Activated CD4-positive, alpha-beta T cell treated with anti-CD3 and anti-CD28 coated beads for 36 hours (primary cell): ENCODE measurements at regions not wholly inside any gene's neighbourhood (a gene's known extent, or its start where the extent isn't known, plus 50 kb on each side); places are given as distances from the start of the nearest gene placed in this dataset.
"Not testable (repeated sequence)": the region's sequence is repeated elsewhere in the genome, so short reads cannot be mapped to it uniquely, and the experiment has no call there.

Source experiments
- ATAC-seq: fragments of 200-7000 bp; cut with Tn5 transposase; one replicate; pipeline ENCODE4 v1.10.0; 2021; ENCODE audit warnings: mild to moderate bottlenecking, moderate library complexity
- CTCF ChIA-PET: fragments of 350-600 bp; sonication (Branson Sonifier 250); formaldehyde crosslinking; loops from one replicate; lab custom pipeline; 2021; ENCODE audit warnings: antibody characterized with exemption; lab: Charles Lee
- POLR2A ChIA-PET: fragments of 350-600 bp; sonication (Branson Sonifier 250); formaldehyde crosslinking; loops from one replicate; lab custom pipeline; 2021; ENCODE audit warnings: antibody characterized with exemption, inconsistent platforms; lab: Charles Lee
- DNase-seq: peaks from one replicate; pipeline ENCODE4 v3.0.0-alpha.2; 2020
- H3K27ac Mint-ChIP-seq: one replicate; pipeline ENCODE4 v1.8.0; 2021; ENCODE audit warnings: mixed read lengths
- H3K27me3 Mint-ChIP-seq: one replicate; pipeline ENCODE4 v1.8.0; 2021; ENCODE audit warnings: mixed read lengths
- H3K36me3 Mint-ChIP-seq: one replicate; pipeline ENCODE4 v1.8.0; 2021; ENCODE audit warnings: low read depth, mixed read lengths
- H3K4me1 Mint-ChIP-seq: one replicate; pipeline ENCODE4 v1.8.0; 2021; ENCODE audit warnings: mixed read lengths
- H3K4me3 Mint-ChIP-seq: one replicate; pipeline ENCODE4 v1.8.0; 2021; ENCODE audit warnings: mild to moderate bottlenecking, moderate library complexity, mixed read lengths
- H3K9me3 Mint-ChIP-seq: one replicate; pipeline ENCODE4 v1.8.0; 2021; ENCODE audit warnings: low read depth, mixed read lengths
- intact Hi-C, 2 experiments: fragments of 100-400 bp; cut with DNase I in 1 of 2; cut with micrococcal nuclease in 1 of 2; formaldehyde crosslinking; loops; one replicate each; pipeline versions ENCODE4 v1.14.2 to v1.15.1; 2022 to 2024; cut with DNase I, micrococcal nuclease

DNA sequence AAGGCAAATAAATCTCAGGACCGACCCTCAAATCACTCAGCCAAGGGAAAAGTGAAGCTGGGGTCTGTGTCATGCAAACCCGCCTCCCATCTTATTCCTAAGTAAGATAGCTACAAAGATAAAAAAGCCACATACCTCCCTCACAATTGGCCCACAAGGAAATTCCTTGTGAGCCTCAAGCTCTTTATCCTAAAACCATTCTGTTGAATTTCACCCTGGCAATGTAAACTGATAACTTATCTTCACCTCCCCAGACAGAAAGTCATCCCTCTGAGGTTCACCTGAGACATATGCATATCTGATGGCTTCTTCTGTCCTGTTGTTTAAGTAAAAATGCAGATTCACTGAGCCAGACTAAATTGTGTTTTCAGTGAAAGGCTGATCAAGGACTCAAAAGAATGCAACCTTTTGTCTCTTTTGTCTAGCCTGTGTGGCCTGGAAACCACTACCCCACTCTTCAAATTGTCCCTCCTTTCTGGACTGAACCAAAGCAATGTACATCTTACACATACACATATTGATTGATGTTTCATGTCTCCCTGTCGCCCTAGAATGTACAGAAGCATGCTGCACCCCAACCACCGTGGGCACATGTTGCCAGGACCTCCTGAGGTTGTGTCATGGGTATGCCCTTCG is 91.3 kb downstream of the MFAP3L start:
- H3K27me3 Mint-ChIP-seq = no peaks in the 10 kb centered on the region
- no peak overlapping the region for H3K27ac Mint-ChIP-seq
- H3K4me3 Mint-ChIP-seq = no peak overlapping the region
- no peak for ATAC-seq
- no peaks in the 10 kb centered on the region for H3K4me1 Mint-ChIP-seq
- ChIA-PET CTCF (no interaction called here), POLR2A (no interaction called here)
- intact Hi-C loops = no loop called here
- no peaks in the 10 kb centered on the region for H3K9me3 Mint-ChIP-seq
- DNase-seq = no peak
- no peaks in the 10 kb centered on the region for H3K36me3 Mint-ChIP-seq

DNA sequence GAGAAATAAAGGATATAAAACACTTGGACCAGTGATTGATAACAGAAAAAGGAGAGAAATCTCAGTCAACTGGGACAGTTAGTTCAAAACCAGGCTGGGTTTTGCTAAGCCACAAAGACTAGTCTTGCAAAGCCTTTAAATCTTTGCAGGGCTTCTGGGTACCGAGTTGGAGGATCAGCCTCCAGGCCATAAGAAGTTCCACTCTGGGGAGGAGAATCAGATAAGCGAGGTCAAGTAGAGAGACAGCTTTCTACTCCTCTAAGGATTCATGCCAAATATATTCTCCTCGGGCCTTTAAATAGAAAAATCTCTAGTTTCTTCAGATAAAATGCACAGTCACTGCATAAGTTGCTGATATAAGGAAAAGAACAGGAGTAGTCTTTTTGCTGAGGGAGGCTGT is 92.7 kb downstream of the MFAP3L start:
- Mint-ChIP-seq H3K4me1 (no peaks in the 10 kb centered on the region), H3K9me3 (no peaks in the 10 kb centered on the region), H3K27me3 (peaks cover 3% of the 10 kb centered on the region), H3K36me3 (no peaks in the 10 kb centered on the region), H3K27ac (no peak overlapping the region), H3K4me3 (no peak overlapping the region)
- DNase-seq (no peak), ATAC-seq (no peak)
- intact Hi-C loops = no loop called here
- ChIA-PET POLR2A (no interaction called here), CTCF (interaction anchor here (1.0 kb wide), 1 partner anchor 45 kb away, joined by 3 read pairs; no protein-coding TSS in a partner anchor)

- H3K9me3 Mint-ChIP-seq = no peaks in the 10 kb centered on the region
- POLR2A ChIA-PET = no interaction called here
- DNase-seq (no peak), ATAC-seq (no peak)
- H3K27ac Mint-ChIP-seq = no peak overlapping the region
- peaks cover 5% of the 10 kb centered on the region for H3K27me3 Mint-ChIP-seq
- no peak overlapping the region for H3K4me3 Mint-ChIP-seq
- CTCF ChIA-PET = interaction anchor here (0.7 kb wide), 1 partner anchor 16 kb away, joined by 3 read pairs; no protein-coding TSS in a partner anchor
- H3K36me3 Mint-ChIP-seq = no peaks in the 10 kb centered on the region
- no peaks in the 10 kb centered on the region for H3K4me1 Mint-ChIP-seq
- intact Hi-C loops = no loop called here
These were observed 94.2 kb downstream of the MFAP3L start for GRCh38 chr4:169931964-169932363.

DNA sequence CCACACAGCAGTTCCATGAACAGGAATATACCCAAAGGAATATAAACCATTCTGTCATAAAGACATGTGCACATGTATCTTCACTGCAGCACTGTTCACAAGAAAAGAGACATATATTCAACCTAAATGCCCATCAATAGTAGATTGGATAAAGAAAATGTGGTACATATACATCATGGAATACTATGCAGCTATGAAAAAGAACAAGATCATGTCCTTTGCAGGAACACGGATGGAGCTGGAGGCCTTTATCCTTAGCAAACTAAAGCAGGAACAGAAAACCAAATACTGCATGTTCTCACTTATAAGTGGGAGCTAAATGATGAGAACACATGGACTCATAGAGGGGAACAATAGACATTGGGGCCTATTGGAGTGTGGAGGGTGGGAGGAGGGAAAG is 95.4 kb downstream of the MFAP3L start:
- H3K27ac Mint-ChIP-seq, H3K36me3 Mint-ChIP-seq, H3K4me3 Mint-ChIP-seq, H3K9me3 Mint-ChIP-seq, H3K27me3 Mint-ChIP-seq, POLR2A ChIA-PET, H3K4me1 Mint-ChIP-seq, intact Hi-C loops, ATAC-seq, DNase-seq: not testable (repeated sequence)
- CTCF ChIA-PET = interaction anchor here (0.7 kb wide), 1 partner anchor 1010 kb away, joined by 3 read pairs; no protein-coding TSS in a partner anchor

- ChIA-PET CTCF (no interaction called here), POLR2A (no interaction called here)
- H3K4me3 Mint-ChIP-seq = no peak overlapping the region
- ATAC-seq (no peak), DNase-seq (no peak)
- no peaks in the 10 kb centered on the region for H3K36me3 Mint-ChIP-seq
- intact Hi-C loops = no loop called here
- no peak overlapping the region for H3K27ac Mint-ChIP-seq
- no peaks in the 10 kb centered on the region for H3K4me1 Mint-ChIP-seq
- no peaks in the 10 kb centered on the region for H3K9me3 Mint-ChIP-seq
- peaks cover 5% of the 10 kb centered on the region for H3K27me3 Mint-ChIP-seq
These were observed 98.9 kb downstream of the MFAP3L start for GRCh38 chr4:169927280-169927679.

GRCh38 chr4:169925678-169926077 is 100.5 kb downstream of the MFAP3L start:
- H3K27ac Mint-ChIP-seq = no peak overlapping the region

DNA sequence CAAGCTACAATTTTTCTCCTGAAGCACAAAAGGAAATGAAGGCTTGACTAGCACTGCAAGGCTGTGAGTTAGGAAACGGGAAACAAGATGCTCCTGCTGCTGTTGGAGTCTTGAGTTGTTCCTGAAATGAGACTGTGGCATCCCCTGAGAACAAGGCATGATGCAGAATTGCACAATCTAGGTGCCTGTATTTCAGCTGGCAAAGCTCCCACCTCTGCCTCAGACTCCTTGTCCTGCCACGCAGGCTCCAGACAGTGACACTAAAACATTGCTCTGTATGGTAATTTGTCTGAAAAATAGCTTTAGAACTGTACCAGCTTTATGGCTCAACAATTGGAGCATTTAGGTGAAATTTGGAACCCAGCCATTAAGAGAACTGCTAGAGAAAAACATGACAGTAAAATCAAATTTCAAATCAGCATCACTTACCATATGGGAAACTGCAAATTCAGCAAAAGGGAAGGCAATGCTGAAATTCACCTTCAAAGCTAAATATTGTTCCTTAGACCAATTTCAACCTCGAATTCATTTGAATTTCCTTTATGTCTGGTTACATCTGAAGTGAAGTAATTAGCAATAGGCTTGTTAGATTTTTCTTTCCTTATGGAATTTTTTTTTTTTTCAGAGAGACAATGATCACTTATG is 103.4 kb downstream of the MFAP3L start:
- Mint-ChIP-seq H3K27me3 (peaks cover 3% of the 10 kb centered on the region), H3K36me3 (no peaks in the 10 kb centered on the region), H3K9me3 (no peaks in the 10 kb centered on the region), H3K27ac (no peak overlapping the region), H3K4me3 (no peak overlapping the region), H3K4me1 (no peaks in the 10 kb centered on the region)
- POLR2A ChIA-PET = no interaction called here
- CTCF ChIA-PET = interaction anchor here (0.6 to 0.7 kb wide), 2 partner anchors 52 to 980 kb away, joined by 3 to 5 read pairs; no protein-coding TSS in a partner anchor
- intact Hi-C loops = no loop called here
- no peak for DNase-seq
- no peak for ATAC-seq

More at GRCh38 chr4:169925678-169926077, 100.5 kb downstream of the MFAP3L start:
- H3K36me3 Mint-ChIP-seq = no peaks in the 10 kb centered on the region
- CTCF ChIA-PET = interaction anchor here (0.8 kb wide), 1 partner anchor 88 kb away, joined by 3 read pairs; no protein-coding TSS in a partner anchor
- H3K9me3 Mint-ChIP-seq = no peaks in the 10 kb centered on the region
- intact Hi-C loops = no loop called here
- no peaks in the 10 kb centered on the region for H3K4me1 Mint-ChIP-seq
- H3K4me3 Mint-ChIP-seq = no peak overlapping the region
- DNase-seq = no peak
- POLR2A ChIA-PET = no interaction called here
- ATAC-seq = no peak
- peaks cover 8% of the 10 kb centered on the region for H3K27me3 Mint-ChIP-seq

DNA sequence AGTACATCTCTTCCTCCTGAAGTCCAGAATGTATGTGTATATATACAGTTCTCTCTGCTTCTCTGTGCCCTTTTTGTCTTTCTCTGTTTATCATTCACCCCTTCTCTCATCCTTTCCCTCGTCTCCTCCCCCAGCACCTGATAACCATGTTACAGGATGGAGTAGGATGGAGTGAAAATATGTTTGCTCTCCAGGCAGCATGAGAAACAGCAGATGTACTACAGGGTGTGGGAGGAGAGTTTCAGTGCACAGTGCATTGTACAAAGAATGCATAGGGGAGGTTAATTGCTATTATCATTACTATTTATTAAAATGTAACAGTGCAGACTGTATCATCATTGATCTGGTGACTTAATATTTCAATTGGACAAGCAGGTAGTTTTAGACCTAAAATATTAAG is 104.5 kb downstream of the MFAP3L start:
- CTCF ChIA-PET = no interaction called here
- no peaks in the 10 kb centered on the region for H3K4me1 Mint-ChIP-seq
- POLR2A ChIA-PET = no interaction called here
- H3K9me3 Mint-ChIP-seq = peaks cover 6% of the 10 kb centered on the region
- peaks cover 6% of the 10 kb centered on the region for H3K27me3 Mint-ChIP-seq
- H3K4me3 Mint-ChIP-seq = no peak overlapping the region
- DNase-seq = no peak
- H3K36me3 Mint-ChIP-seq = no peaks in the 10 kb centered on the region
- intact Hi-C loops = no loop called here
- no peak overlapping the region for H3K27ac Mint-ChIP-seq
- no peak for ATAC-seq

- CTCF ChIA-PET = no interaction called here
These were observed 105.0 kb downstream of the MFAP3L start for GRCh38 chr4:169921237-169921636.

GRCh38 chr4:169919194-169920124 is 106.7 kb downstream of the MFAP3L start:
- ATAC-seq, intact Hi-C loops, CTCF ChIA-PET, H3K9me3 Mint-ChIP-seq, POLR2A ChIA-PET, H3K4me1 Mint-ChIP-seq, H3K27me3 Mint-ChIP-seq, H3K4me3 Mint-ChIP-seq, H3K36me3 Mint-ChIP-seq, H3K27ac Mint-ChIP-seq, DNase-seq: not testable (repeated sequence)

More at GRCh38 chr4:169921237-169921636, 105.0 kb downstream of the MFAP3L start:
- H3K4me1 Mint-ChIP-seq = no peaks in the 10 kb centered on the region
- POLR2A ChIA-PET = no interaction called here
- no peak overlapping the region for H3K27ac Mint-ChIP-seq
- H3K9me3 Mint-ChIP-seq = peaks cover 6% of the 10 kb centered on the region
- DNase-seq (no peak), ATAC-seq (no peak)
- intact Hi-C loops = no loop called here
- H3K4me3 Mint-ChIP-seq = no peak overlapping the region
- peaks cover 6% of the 10 kb centered on the region for H3K27me3 Mint-ChIP-seq
- no peaks in the 10 kb centered on the region for H3K36me3 Mint-ChIP-seq

GRCh38 chr4:169915545-169915944 is 110.7 kb downstream of the MFAP3L start:
- Mint-ChIP-seq H3K36me3 (no peaks in the 10 kb centered on the region), H3K4me1 (no peaks in the 10 kb centered on the region), H3K27me3 (peaks cover 6% of the 10 kb centered on the region), H3K27ac (no peak overlapping the region), H3K4me3 (no peak overlapping the region), H3K9me3 (peaks cover 6% of the 10 kb centered on the region)
- intact Hi-C loops = no loop called here
- CTCF ChIA-PET = no interaction called here
- ATAC-seq (no peak), DNase-seq (no peak)
- POLR2A ChIA-PET = no interaction called here
